Peyer's patch (tissue), 4 donors: ENCODE measurements at regions not wholly inside any gene's neighbourhood (a gene's known extent, or its start where the extent isn't known, plus 50 kb on each side); places are given as distances from the start of the nearest gene placed in this dataset.

Source experiments
- DNase-seq, 3 donors: peaks; one replicate each; pipeline ENCODE4 v3.0.0-alpha.2; 2017 to 2019
- H3K27ac ChIP-seq, 4 donors: fragments of 200-600 bp; sonication (generic); one replicate each; pipeline ENCODE4 v1.5.1; 2016 to 2019
- H3K27me3 ChIP-seq, 2 donors: fragments of 200-600 bp; sonication (generic); one replicate each; pipeline ENCODE4 v1.5.1; 2019
- H3K36me3 ChIP-seq, 3 donors: fragments of 200-600 bp; sonication (generic); one replicate each; pipeline ENCODE4 v1.5.1; 2016 to 2019
- H3K4me1 ChIP-seq, 4 donors: fragments of 200-600 bp; sonication (generic); one replicate each; pipeline ENCODE4 v1.5.1; 2016 to 2019
- H3K4me3 ChIP-seq, 4 donors: fragments of 200-600 bp; sonication (generic); 1 replicate in 3 of 4; 2 replicates in 1 of 4; pipeline ENCODE4 v1.5.1; 2016 to 2019; ENCODE audit warnings: mild to moderate bottlenecking in 1 of 4
- H3K9me3 ChIP-seq, 4 donors: fragments of 200-600 bp; sonication (generic); one replicate each; pipeline ENCODE4 v1.5.1; 2016 to 2019; ENCODE audit warnings: mild to moderate bottlenecking in 1 of 4
- CTCF ChIP-seq, 6 experiments: fragments of 450-650 bp in 4 of 6; fragments of 200-600 bp in 2 of 6; sonication (generic) in 1 of 6; IDR thresholded peaks; one replicate each; pipeline ENCODE4 v1.5.1; 2017 to 2019; ENCODE audit warnings: antibody characterized with exemption in 6 of 6, mild to moderate bottlenecking in 3 of 6, moderate library complexity in 1 of 6
- POLR2A ChIP-seq, 2 donors: fragments of 450-650 bp; IDR thresholded peaks; one replicate each; pipeline ENCODE4 v1.5.1; 2017; ENCODE audit warnings: antibody characterized with exemption in 2 of 2, mild to moderate bottlenecking in 2 of 2, moderate library complexity in 2 of 2

GRCh38 chr12:13592063-13592942, 389.1 kb downstream of the GRIN2B start:
- Histone ChIP-seq H3K4me3 (no peak overlapping the region), H3K27ac (no peak overlapping the region), H3K4me1 (no peaks in the 10 kb centered on the region), H3K9me3 (no peaks in the 10 kb centered on the region), H3K27me3 (no peaks in the 10 kb centered on the region), H3K36me3 (no peaks in the 10 kb centered on the region)
- no peak for DNase-seq
- TF ChIP-seq CTCF (IDR thresholded peaks at IDR 0.05) (no peak), POLR2A (IDR thresholded peaks at IDR 0.05) (no peak)

- no peak for DNase-seq
- TF ChIP-seq CTCF (IDR thresholded peaks at IDR 0.05) (no peak), POLR2A (IDR thresholded peaks at IDR 0.05) (no peak)
- Histone ChIP-seq H3K27ac (no peak overlapping the region), H3K4me1 (no peaks in the 10 kb centered on the region), H3K36me3 (no peaks in the 10 kb centered on the region), H3K9me3 (no peaks in the 10 kb centered on the region), H3K27me3 (no peaks in the 10 kb centered on the region), H3K4me3 (no peak overlapping the region)
Observed at GRCh38 chr12:13591488-13591887, 389.9 kb downstream of the GRIN2B start.

- Histone ChIP-seq H3K4me3 (no peak overlapping the region), H3K9me3 (no peaks in the 10 kb centered on the region), H3K27me3 (no peaks in the 10 kb centered on the region), H3K36me3 (no peaks in the 10 kb centered on the region), H3K27ac (no peak overlapping the region), H3K4me1 (no peaks in the 10 kb centered on the region)
- DNase-seq = no peak
- TF ChIP-seq POLR2A (IDR thresholded peaks at IDR 0.05) (no peak), CTCF (IDR thresholded peaks at IDR 0.05) (no peak)
Observed at GRCh38 chr12:13591059-13591458, 390.3 kb downstream of the GRIN2B start.

- Histone ChIP-seq H3K36me3 (no peaks in the 10 kb centered on the region), H3K27ac (no peak overlapping the region), H3K4me3 (no peak overlapping the region), H3K27me3 (no peaks in the 10 kb centered on the region), H3K4me1 (no peaks in the 10 kb centered on the region), H3K9me3 (no peaks in the 10 kb centered on the region)
- TF ChIP-seq CTCF (IDR thresholded peaks at IDR 0.05) (no peak), POLR2A (IDR thresholded peaks at IDR 0.05) (no peak)
- no peak for DNase-seq
Observed at GRCh38 chr12:13588574-13588973, 392.0 kb downstream of the EMP1 start.

GRCh38 chr12:13587721-13588390, 391.3 kb downstream of the EMP1 start:
- no peaks in the 10 kb centered on the region for H3K27me3 ChIP-seq
- DNase-seq = no peak
- no peaks in the 10 kb centered on the region for H3K4me1 ChIP-seq
- H3K4me3 ChIP-seq = no peak overlapping the region
- no peaks in the 10 kb centered on the region for H3K9me3 ChIP-seq
- no peaks in the 10 kb centered on the region for H3K36me3 ChIP-seq
- H3K27ac ChIP-seq = no peak overlapping the region
- TF ChIP-seq POLR2A (IDR thresholded peaks at IDR 0.05) (no peak), CTCF (IDR thresholded peaks at IDR 0.05) (no peak)
